Liver (tissue), 8 donors: ENCODE measurements at regions not wholly inside any gene's neighbourhood (a gene's known extent, or its start where the extent isn't known, plus 50 kb on each side); places are given as distances from the start of the nearest gene placed in this dataset.
A peak's percentile ranks its signal among the peaks of the same experiment; 100 is the strongest.

Experiments
- DNase-seq: peaks from one replicate; pipeline ENCODE4 v3.0.0-alpha.2; 2017; ENCODE audit warnings: low spot score
- H3K27ac ChIP-seq, 2 donors: one replicate each; pipeline ENCODE4 v1.7.0; 2013; ENCODE audit warnings: inconsistent platforms in 2 of 2, low read length in 2 of 2, control low read depth in 1 of 2, low read depth in 1 of 2, mild to moderate bottlenecking in 1 of 2
- H3K27me3 ChIP-seq, 4 donors: one replicate each; pipeline versions ENCODE4 v1.6.1 to v1.7.0; 2013; ENCODE audit warnings: low read length in 3 of 4, inconsistent platforms in 1 of 4, mild to moderate bottlenecking in 1 of 4, moderate library complexity in 1 of 4; ENCODE audit not compliant: control insufficient read depth in 4 of 4, insufficient read depth in 4 of 4
- H3K36me3 ChIP-seq, 4 donors: one replicate each; pipeline versions ENCODE4 v1.6.1 to v1.7.0; 2013; ENCODE audit warnings: low read length in 3 of 4, mild to moderate bottlenecking in 3 of 4, low read depth in 1 of 4, moderate library complexity in 1 of 4; ENCODE audit not compliant: control insufficient read depth in 4 of 4, insufficient read depth in 3 of 4
- H3K4me1 ChIP-seq, 4 donors: one replicate each; pipeline versions ENCODE4 v1.6.1 to v1.7.0; 2013; ENCODE audit warnings: low read length in 3 of 4, mild to moderate bottlenecking in 3 of 4, moderate library complexity in 1 of 4; ENCODE audit not compliant: control insufficient read depth in 4 of 4, insufficient read depth in 4 of 4
- H3K4me3 ChIP-seq, 3 donors: one replicate each; pipeline versions ENCODE4 v1.6.1 to v1.7.0; 2013; ENCODE audit warnings: low read length in 3 of 3, control low read depth in 1 of 3, low read depth in 1 of 3, mild to moderate bottlenecking in 1 of 3
- H3K9ac ChIP-seq, 2 donors: one replicate each; pipeline ENCODE4 v1.7.0; 2013; ENCODE audit warnings: low read length in 2 of 2, mild to moderate bottlenecking in 2 of 2, moderate library complexity in 2 of 2, control low read depth in 1 of 2, low read depth in 1 of 2
- H3K9me3 ChIP-seq, 4 donors: one replicate each; pipeline versions ENCODE4 v1.6.1 to v1.7.0; 2013; ENCODE audit warnings: low read length in 3 of 4; ENCODE audit not compliant: control insufficient read depth in 4 of 4
- EGR1 ChIP-seq, 2 donors: IDR thresholded peaks; 2 replicates each; pipeline ENCODE4 v1.6.1; 2016 to 2018; ENCODE audit warnings: antibody characterized with exemption in 2 of 2, low read depth in 2 of 2
- FOXA1 ChIP-seq: IDR thresholded peaks from 2 replicates; pipeline ENCODE4 v1.6.1; 2016; ENCODE audit warnings: antibody characterized with exemption
- FOXA2 ChIP-seq: IDR thresholded peaks from 2 replicates; pipeline ENCODE4 v1.6.1; 2016; ENCODE audit warnings: antibody characterized with exemption
- GABPA ChIP-seq, 2 donors: IDR thresholded peaks in 1 of 2; conservative IDR thresholded peaks in 1 of 2; 2 replicates each; pipeline ENCODE4 v1.6.1; 2016; ENCODE audit warnings: antibody characterized with exemption in 2 of 2, mild to moderate bottlenecking in 1 of 2, moderate library complexity in 1 of 2
- HNF4A ChIP-seq, 2 donors: conservative IDR thresholded peaks; 2 replicates each; pipeline ENCODE4 v1.6.1; 2016; ENCODE audit warnings: antibody characterized with exemption in 2 of 2, mild to moderate bottlenecking in 2 of 2
- JUND ChIP-seq, 2 donors: IDR thresholded peaks; 2 replicates each; pipeline ENCODE4 v1.6.1; 2016; ENCODE audit warnings: antibody characterized with exemption in 2 of 2
- NR2F2 ChIP-seq: IDR thresholded peaks from 2 replicates; pipeline ENCODE4 v1.6.1; 2016; ENCODE audit warnings: antibody characterized with exemption
- RAD21 ChIP-seq, 2 donors: IDR thresholded peaks; 2 replicates each; pipeline ENCODE4 v1.6.1; 2016; ENCODE audit warnings: antibody characterized with exemption in 2 of 2, mild to moderate bottlenecking in 2 of 2
- RXRA ChIP-seq, 2 donors: IDR thresholded peaks; 2 replicates each; pipeline ENCODE4 v1.6.1; 2017 to 2018; ENCODE audit warnings: antibody characterized with exemption in 2 of 2, mild to moderate bottlenecking in 1 of 2
- SP1 ChIP-seq: IDR thresholded peaks from 2 replicates; pipeline ENCODE4 v1.6.1; 2018; ENCODE audit warnings: antibody characterized with exemption, mild to moderate bottlenecking
- TAF1 ChIP-seq: conservative IDR thresholded peaks from 2 replicates; pipeline ENCODE4 v1.6.1; 2016; ENCODE audit warnings: antibody characterized with exemption, mild to moderate bottlenecking
- YY1 ChIP-seq: IDR thresholded peaks from 2 replicates; pipeline ENCODE4 v1.6.1; 2016; ENCODE audit warnings: antibody characterized with exemption, mild to moderate bottlenecking
- WGBS: extraction: QIAGEN DNeasy Blood & Tissue Kit; methylation state at CpG from one replicate; pipeline ENCODE4 v1.1.7; 2013; 5-methylcytosine and 5-hydroxymethylcytosine counted together
- TF ChIP-seq, protein P1 (sequence below): IDR thresholded peaks from 2 replicates; pipeline ENCODE4 v1.6.1; 2016; ENCODE audit warnings: antibody characterized with exemption
- TF ChIP-seq, protein P2 (sequence below): IDR thresholded peaks from 2 replicates; pipeline ENCODE4 v1.6.1; 2016; ENCODE audit warnings: antibody characterized with exemption
- TF ChIP-seq, protein P3 (sequence below): IDR thresholded peaks from 2 replicates; pipeline ENCODE4 v1.6.1; 2016; ENCODE audit warnings: antibody characterized with exemption
- TF ChIP-seq, protein P4 (sequence below): IDR thresholded peaks from 2 replicates; pipeline ENCODE4 v1.6.1; 2016; ENCODE audit warnings: antibody characterized with exemption, mild to moderate bottlenecking
- TF ChIP-seq, protein P5 (sequence below): fragments of 150-350 bp; IDR thresholded peaks from 2 replicates; pipeline ENCODE4 v1.5.1; 2017; ENCODE audit warnings: improper control_type of control experiment, low read depth, low read length; ENCODE audit not compliant: missing input control
- donor health status: healthy.
- donor health status: healthy.
- donor health status: healthy.
- donor health status: healthy.
- donor health status: healthy.

DNA sequence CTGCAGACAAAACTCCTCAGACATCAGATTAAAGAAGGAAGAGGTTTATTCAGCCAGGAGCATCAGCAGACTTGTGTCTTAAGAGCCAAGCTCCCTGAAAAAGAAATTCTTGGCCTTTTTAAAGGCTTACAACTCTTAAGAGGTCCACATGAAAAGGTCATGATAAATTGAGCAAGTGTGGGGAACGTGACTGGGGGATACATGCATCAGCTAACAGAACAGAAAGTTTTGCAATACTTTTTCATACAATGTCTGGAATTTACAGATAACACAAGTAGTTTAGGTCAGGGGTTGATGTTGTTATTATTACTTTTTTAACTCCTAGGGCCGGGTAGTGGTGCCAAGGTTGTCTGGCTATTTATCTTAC, 55.6 kb upstream of the RBMX start:
- no peak for TF ChIP-seq FOXA2
- TF ChIP-seq YY1 = no peak
- TF ChIP-seq, protein P1, sequence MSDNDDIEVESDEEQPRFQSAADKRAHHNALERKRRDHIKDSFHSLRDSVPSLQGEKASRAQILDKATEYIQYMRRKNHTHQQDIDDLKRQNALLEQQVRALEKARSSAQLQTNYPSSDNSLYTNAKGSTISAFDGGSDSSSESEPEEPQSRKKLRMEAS = no peak
- TF ChIP-seq EGR1 (IDR thresholded peaks at IDR 0.05; ENCODE audit: low read depth in 2 of 2) = no peak
- TF ChIP-seq, protein P2, sequence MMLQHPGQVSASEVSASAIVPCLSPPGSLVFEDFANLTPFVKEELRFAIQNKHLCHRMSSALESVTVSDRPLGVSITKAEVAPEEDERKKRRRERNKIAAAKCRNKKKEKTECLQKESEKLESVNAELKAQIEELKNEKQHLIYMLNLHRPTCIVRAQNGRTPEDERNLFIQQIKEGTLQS = no peak
- TF ChIP-seq GABPA (IDR thresholded peaks at IDR 0.05 in 1 of 2, conservative IDR thresholded peaks at IDR 0.05 in 1 of 2) = no peak
- TF ChIP-seq FOXA1 = no peak
- no peak for TF ChIP-seq RAD21 (IDR thresholded peaks at IDR 0.05)
- TF ChIP-seq, protein P3, sequence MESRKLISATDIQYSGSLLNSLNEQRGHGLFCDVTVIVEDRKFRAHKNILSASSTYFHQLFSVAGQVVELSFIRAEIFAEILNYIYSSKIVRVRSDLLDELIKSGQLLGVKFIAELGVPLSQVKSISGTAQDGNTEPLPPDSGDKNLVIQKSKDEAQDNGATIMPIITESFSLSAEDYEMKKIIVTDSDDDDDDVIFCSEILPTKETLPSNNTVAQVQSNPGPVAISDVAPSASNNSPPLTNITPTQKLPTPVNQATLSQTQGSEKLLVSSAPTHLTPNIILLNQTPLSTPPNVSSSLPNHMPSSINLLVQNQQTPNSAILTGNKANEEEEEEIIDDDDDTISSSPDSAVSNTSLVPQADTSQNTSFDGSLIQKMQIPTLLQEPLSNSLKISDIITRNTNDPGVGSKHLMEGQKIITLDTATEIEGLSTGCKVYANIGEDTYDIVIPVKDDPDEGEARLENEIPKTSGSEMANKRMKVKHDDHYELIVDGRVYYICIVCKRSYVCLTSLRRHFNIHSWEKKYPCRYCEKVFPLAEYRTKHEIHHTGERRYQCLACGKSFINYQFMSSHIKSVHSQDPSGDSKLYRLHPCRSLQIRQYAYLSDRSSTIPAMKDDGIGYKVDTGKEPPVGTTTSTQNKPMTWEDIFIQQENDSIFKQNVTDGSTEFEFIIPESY = no peak
- no peak for TF ChIP-seq RXRA (IDR thresholded peaks at IDR 0.05)
- TF ChIP-seq, protein P4, sequence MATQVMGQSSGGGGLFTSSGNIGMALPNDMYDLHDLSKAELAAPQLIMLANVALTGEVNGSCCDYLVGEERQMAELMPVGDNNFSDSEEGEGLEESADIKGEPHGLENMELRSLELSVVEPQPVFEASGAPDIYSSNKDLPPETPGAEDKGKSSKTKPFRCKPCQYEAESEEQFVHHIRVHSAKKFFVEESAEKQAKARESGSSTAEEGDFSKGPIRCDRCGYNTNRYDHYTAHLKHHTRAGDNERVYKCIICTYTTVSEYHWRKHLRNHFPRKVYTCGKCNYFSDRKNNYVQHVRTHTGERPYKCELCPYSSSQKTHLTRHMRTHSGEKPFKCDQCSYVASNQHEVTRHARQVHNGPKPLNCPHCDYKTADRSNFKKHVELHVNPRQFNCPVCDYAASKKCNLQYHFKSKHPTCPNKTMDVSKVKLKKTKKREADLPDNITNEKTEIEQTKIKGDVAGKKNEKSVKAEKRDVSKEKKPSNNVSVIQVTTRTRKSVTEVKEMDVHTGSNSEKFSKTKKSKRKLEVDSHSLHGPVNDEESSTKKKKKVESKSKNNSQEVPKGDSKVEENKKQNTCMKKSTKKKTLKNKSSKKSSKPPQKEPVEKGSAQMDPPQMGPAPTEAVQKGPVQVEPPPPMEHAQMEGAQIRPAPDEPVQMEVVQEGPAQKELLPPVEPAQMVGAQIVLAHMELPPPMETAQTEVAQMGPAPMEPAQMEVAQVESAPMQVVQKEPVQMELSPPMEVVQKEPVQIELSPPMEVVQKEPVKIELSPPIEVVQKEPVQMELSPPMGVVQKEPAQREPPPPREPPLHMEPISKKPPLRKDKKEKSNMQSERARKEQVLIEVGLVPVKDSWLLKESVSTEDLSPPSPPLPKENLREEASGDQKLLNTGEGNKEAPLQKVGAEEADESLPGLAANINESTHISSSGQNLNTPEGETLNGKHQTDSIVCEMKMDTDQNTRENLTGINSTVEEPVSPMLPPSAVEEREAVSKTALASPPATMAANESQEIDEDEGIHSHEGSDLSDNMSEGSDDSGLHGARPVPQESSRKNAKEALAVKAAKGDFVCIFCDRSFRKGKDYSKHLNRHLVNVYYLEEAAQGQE = no peak
- no peak for TF ChIP-seq NR2F2
- no peak for TF ChIP-seq HNF4A (conservative IDR thresholded peaks at IDR 0.05)
- TF ChIP-seq, protein P5, sequence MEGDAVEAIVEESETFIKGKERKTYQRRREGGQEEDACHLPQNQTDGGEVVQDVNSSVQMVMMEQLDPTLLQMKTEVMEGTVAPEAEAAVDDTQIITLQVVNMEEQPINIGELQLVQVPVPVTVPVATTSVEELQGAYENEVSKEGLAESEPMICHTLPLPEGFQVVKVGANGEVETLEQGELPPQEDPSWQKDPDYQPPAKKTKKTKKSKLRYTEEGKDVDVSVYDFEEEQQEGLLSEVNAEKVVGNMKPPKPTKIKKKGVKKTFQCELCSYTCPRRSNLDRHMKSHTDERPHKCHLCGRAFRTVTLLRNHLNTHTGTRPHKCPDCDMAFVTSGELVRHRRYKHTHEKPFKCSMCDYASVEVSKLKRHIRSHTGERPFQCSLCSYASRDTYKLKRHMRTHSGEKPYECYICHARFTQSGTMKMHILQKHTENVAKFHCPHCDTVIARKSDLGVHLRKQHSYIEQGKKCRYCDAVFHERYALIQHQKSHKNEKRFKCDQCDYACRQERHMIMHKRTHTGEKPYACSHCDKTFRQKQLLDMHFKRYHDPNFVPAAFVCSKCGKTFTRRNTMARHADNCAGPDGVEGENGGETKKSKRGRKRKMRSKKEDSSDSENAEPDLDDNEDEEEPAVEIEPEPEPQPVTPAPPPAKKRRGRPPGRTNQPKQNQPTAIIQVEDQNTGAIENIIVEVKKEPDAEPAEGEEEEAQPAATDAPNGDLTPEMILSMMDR = no peak
- TF ChIP-seq TAF1 = no peak
- TF ChIP-seq JUND (IDR thresholded peaks at IDR 0.05) = no peak
- TF ChIP-seq SP1 = no peak
- Histone ChIP-seq H3K9ac (no peak overlapping the region), H3K4me1 (peaks cover 0 to 3% (median 0%) of the 10 kb centered on the region in 4 donors), H3K27me3 (no peaks in the 10 kb centered on the region), H3K9me3 (no peaks in the 10 kb centered on the region), H3K27ac (peak overlapping the region in 1 of 2 donors; percentile 20), H3K4me3 (no peak overlapping the region), H3K36me3 (no peaks in the 10 kb centered on the region)
- DNase-seq = no peak
- WGBS = 53% methylated on average over 2 of the region's 2 CpGs
